GM23248 (cell line): ENCODE measurements at regions not wholly inside any gene's neighbourhood (a gene's known extent, or its start where the extent isn't known, plus 50 kb on each side); places are given as distances from the start of the nearest gene placed in this dataset.

ENCODE experiments used
- EZH2 ChIP-seq: fragments of 200-600 bp; sonication (generic); IDR thresholded peaks from 2 replicates; pipeline ENCODE4 v1.6.1; 2018; ENCODE audit warnings: antibody characterized with exemption, mild to moderate bottlenecking; ENCODE audit not compliant: insufficient read depth, poor library complexity, severe bottlenecking
- EZH2phosphoT487 ChIP-seq: fragments of 200-600 bp; sonication (generic); IDR thresholded peaks from 2 replicates; pipeline ENCODE4 v1.6.1; 2018; ENCODE audit warnings: antibody characterized with exemption, moderate library complexity, mild to moderate bottlenecking, low read depth; ENCODE audit not compliant: insufficient read depth

GRCh38 chr4:114109776-114110175, 130.3 kb upstream of the ARSJ start:
- TF ChIP-seq EZH2phosphoT487 (no peak), EZH2 (no peak)
